ENCODE measurements at regions not wholly inside any gene's neighbourhood (a gene's known extent, or its start where the extent isn't known, plus 50 kb on each side); places are given as distances from the start of the nearest gene placed in this dataset.

- intact Hi-C loops (cut with micrococcal nuclease): no loop called here
Observed at GRCh38 chr4:184942444-184943425, 75.6 kb upstream of the HELT start.

DNA sequence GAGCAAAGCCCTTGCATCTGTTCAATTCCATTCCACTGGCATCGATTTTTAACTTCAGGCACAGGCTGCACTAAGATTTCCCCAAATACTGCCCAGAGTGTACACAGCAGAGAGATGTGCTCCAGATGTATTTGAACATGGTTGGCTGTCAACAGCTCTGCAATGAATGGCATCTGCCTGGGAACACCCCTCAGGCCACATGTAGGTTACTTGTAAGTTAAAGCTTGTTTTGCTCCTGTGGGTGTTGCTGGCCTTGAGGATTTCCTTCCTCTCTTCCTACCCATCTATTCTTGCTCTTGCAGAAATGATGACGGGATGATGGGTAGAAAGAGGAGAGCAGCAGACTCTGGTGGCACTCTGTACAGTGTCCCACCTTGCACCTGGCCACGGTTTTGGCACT is 69.3 kb upstream of the HELT start:
- intact Hi-C loops (cut with micrococcal nuclease): no loop called here

- intact Hi-C loops (cut with micrococcal nuclease): no loop called here
Observed at GRCh38 chr4:184950117-184950830, 68.0 kb upstream of the HELT start.

- intact Hi-C loops (cut with micrococcal nuclease): no loop called here
Observed at GRCh38 chr4:184950926-184951325, 67.4 kb upstream of the HELT start.

DNA sequence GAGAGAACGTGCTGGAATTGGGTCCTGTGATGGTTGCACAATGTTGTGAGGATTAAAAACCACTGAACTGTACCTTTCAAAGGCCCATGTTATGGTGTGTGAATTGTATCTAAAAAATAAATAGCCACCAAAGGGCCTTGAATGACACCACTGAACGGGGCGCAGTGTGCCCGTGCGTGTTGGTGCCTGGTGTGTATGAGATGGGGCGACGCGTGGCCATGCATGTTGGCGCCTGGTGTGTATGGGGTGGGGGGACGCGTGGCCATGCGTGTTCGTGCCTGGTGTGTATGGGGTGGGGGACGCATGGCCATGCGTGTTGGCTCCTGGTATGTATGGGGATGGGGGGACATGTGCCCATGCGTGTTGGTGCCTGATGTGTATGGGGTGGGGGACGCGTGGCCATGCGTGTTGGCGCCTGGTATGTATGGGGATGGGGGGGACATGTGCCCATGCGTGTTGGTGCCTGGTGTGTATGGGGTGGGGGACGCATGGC is 66.6 kb upstream of the HELT start:
- intact Hi-C loops (cut with micrococcal nuclease): no loop called here

DNA sequence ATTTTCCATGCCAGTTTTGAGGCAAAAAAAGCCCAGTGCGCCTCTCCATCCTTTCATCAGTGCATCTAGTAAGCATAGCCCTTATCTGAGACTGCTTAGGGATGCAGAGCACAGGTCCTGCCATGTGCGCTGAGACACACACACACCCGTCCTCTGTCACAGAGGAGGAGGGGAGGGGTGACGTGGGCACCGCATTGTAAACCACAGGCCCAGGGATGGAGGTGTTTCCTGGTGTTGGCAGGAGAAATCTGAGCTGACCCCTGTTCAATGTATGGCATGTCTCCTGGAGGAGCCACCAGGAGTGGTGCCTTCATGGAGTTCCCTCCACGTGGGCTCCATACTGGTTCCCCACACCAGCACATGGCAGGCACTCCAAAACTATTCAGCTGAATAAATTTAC is 65.8 kb upstream of the HELT start:
- intact Hi-C loops (cut with micrococcal nuclease): no loop called here

DNA sequence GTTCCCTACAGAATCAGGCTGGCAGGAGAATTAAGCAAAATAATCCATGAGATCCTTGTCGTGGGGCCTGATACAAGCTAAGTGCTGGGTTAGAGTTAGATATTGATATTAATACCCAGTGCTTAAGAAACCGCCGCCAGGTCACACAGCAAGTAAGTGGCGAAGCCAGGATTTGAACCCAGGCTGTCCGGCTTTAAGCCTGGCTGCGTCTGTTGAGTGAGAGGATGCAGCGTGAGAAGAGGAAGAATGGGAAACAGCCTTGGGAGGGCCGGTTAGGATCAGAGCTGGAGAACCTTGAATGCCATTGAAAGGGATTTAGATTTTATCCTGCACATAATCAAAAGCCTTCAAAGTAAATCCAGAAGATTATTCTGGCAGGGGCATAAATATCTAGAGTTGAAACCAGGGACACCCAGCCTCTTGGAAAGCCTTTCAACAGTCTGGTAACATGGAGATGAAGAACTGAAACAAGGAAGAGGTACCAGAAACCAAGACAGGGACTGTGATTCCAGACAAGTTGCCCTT is 64.8 kb upstream of the HELT start:
- intact Hi-C loops (cut with micrococcal nuclease): no loop called here

DNA sequence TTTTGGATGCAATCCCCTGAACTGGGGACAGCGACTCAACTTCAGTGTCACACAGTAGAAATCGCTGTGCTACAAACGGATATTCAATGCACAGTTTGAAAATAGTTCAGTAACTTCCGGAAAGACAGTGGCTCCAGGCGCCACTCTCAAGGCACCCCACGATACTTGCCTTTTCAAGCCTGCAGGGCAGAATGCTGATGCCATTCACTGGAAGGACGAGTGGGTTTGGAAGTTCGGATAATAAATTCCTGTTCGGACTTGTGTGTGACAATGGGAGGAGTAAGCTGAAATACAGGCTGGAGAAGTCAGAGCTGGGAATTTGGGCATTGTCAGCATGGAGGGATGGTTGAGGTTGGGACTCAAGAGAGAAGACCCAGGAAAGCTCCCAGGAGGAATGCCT is 64.3 kb upstream of the HELT start:
- intact Hi-C loops (cut with micrococcal nuclease): no loop called here

DNA sequence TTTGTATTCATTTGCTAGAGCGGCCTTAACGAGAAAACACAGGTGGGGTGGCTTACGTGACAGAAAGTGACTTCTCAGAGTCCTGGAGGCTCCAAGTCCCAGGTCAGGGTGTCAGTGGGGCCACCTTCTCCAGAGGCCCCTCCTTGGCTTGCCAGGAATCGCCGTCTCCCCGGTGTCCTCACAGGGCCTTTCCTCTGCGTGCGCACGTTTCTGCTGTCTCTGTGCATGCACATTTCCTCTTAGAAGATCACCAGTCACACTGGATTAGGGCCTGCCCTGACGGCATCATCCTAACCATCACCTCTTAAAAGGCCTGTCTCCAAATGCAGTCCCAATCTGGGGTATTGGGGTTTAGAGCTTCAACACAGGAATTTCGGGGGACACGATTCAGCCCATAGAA is 63.8 kb upstream of the HELT start:
- intact Hi-C loops (cut with micrococcal nuclease): no loop called here

GRCh38 chr4:184955116-184955515 is 63.2 kb upstream of the HELT start:
- intact Hi-C loops (cut with micrococcal nuclease): no loop called here

- intact Hi-C loops (cut with micrococcal nuclease): no loop called here
Observed at GRCh38 chr4:184955636-184956035, 62.7 kb upstream of the HELT start.

- intact Hi-C loops (cut with micrococcal nuclease): no loop called here
Observed at GRCh38 chr4:184957446-184958115, 60.7 kb upstream of the HELT start.

DNA sequence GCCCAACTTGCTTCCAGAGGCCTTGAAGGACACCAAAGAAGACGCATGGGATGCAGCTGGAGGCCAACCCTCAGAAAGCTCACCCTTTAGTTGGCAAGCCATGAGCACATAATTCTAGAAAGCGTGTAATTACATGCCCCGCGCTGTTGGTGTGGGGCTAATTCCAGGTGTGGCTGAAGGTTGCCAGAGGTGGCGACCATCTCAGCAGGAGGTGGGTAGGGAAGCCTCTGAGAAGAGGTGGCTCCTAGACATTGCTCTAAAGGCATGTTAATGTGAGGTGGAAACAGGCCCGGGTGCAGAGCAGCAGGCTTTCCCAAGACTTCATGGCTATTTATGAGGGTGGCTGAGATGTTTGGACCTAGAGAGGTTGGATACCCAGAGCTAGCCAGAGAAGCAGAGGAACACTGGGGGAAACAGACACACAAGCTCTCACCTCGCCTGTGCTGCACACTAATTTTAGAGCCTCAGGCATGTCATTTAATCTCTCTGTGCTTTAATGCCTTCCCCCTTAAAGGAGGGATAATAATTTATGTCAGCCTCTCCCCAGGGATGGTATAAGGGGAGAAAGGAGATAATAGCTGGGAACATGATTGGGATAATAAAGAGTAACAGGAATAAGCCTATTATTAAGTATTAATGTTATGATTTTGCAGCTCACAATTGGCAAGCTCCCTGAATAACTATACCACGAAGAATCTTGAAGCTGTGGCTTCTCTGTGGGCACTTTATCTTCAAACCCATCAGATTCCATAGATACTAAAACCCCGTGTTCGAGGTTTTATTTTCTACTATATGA is 60.0 kb upstream of the HELT start:
- intact Hi-C loops (cut with micrococcal nuclease): no loop called here

- intact Hi-C loops (cut with micrococcal nuclease): no loop called here
Observed at GRCh38 chr4:184958923-184959210, 59.4 kb upstream of the HELT start.

DNA sequence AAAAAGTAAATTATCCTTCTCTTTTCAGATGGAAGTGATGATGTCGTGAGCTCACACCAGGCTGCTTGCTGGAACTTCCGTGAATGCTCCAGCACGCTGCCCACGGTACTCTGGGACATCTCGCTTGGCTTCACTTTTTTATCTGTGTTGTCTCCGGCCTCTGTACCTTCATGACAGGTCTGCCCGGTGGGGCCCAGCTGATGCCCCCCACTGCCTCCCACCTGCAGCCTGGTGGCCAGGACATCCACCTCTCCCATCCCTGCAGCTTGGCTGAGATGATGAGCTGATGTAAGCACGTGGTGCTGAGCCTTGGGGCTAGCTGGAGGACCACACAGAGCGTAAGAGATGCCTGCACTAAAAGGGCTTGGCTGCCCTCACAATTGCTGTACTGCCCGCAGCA is 59.0 kb upstream of the HELT start:
- intact Hi-C loops (cut with micrococcal nuclease): no loop called here

GRCh38 chr4:184959786-184960185 is 58.5 kb upstream of the HELT start:
- intact Hi-C loops (cut with micrococcal nuclease): loop anchor here (10.0 kb wide), 1 partner anchor 695 kb away; no protein-coding TSS in a partner anchor

GRCh38 chr4:184960505-184960971 is 57.8 kb upstream of the HELT start:
- intact Hi-C loops (cut with micrococcal nuclease): loop anchor here (10.0 kb wide), 1 partner anchor 696 kb away; no protein-coding TSS in a partner anchor

DNA sequence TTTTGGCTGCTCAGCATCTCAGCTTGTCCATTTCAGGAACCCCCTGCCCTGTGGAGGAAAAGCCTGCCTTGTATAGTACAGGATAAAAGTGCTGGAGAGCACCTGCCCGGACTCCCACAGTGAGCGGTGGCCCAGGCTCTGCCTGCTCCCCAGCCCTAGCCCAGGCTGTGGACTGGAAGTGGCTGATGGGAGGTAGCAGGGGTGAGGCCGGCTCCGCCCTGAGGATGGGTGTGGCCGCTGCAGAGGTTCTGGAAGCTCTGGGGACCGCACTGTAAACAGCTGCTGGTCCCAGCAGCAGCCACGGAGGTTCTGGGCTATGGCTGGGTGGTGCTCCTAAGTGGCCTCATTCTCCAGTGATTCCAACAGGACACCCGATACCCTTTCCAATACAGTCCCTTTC is 56.6 kb upstream of the HELT start:
- intact Hi-C loops (cut with micrococcal nuclease): loop anchor here (10.0 kb wide), 1 partner anchor 697 kb away; no protein-coding TSS in a partner anchor

DNA sequence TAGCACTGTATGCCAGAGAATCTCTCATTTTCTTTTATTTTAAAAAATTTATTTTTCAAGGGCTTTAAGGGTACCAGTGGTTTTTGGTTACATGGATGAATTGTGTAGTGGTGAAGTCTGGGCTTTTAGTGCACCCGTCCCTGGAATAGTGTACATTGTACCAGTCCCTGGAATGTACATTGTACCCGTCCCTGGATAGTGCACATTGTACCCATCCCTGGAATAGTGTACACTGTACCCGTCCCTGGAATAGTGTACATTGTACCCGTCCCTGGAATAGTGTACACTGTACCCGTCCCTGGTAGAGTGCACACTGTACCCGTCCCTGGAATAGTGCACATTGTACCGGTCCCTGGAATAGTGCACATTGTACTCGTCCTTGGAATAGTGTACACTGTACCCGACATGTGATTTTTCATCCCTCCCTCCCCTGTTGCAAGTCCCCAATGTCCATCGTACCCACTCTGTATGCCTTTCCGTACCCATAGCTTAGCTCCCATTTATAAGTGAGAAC is 56.1 kb upstream of the HELT start:
- intact Hi-C loops (cut with micrococcal nuclease): loop anchor here (10.0 kb wide), 1 partner anchor 697 kb away; no protein-coding TSS in a partner anchor
